ENCODE measurements at regions not wholly inside any gene's neighbourhood (a gene's known extent, or its start where the extent isn't known, plus 50 kb on each side); places are given as distances from the start of the nearest gene placed in this dataset.

- no peak for TF ChIP-seq GATA3 (IDR thresholded peaks at IDR 0.05; ENCODE audit: low read depth, low read length)
- TF ChIP-seq GATA2 (IDR thresholded peaks at IDR 0.05; ENCODE audit: low read depth, low read length), result no peak
These were observed 202.3 kb downstream of the THBS2 start for GRCh38 chr6:169051371-169051770.

All from SH-SY5Y (cell line).